GM13977 (cell line): ENCODE measurements at regions not wholly inside any gene's neighbourhood (a gene's known extent, or its start where the extent isn't known, plus 50 kb on each side); places are given as distances from the start of the nearest gene placed in this dataset.

Experiments used
- DNase-seq: peaks from one replicate; pipeline ENCODE4 v3.0.0; 2012; ENCODE audit warnings: low spot score
- in situ Hi-C: fragments of 300-500 bp; cut with MboI; formaldehyde crosslinking; loops from one replicate; pipeline ENCODE4 v1.12.0; 2022; ENCODE audit warnings: low sequenced_read_pairs, low pct_unique_long_range_greater_than_20kb, mixed read lengths, inconsistent platforms; ENCODE audit not compliant: unreplicated experiment
- TF ChIP-seq, protein P1 (sequence below): IDR thresholded peaks from 2 replicates; pipeline ENCODE4 v1.5.1; 2012; ENCODE audit warnings: mild to moderate bottlenecking, control low read depth; ENCODE audit not compliant: insufficient read depth; ENCODE audit errors: extremely low read depth, missing control alignments

DNA sequence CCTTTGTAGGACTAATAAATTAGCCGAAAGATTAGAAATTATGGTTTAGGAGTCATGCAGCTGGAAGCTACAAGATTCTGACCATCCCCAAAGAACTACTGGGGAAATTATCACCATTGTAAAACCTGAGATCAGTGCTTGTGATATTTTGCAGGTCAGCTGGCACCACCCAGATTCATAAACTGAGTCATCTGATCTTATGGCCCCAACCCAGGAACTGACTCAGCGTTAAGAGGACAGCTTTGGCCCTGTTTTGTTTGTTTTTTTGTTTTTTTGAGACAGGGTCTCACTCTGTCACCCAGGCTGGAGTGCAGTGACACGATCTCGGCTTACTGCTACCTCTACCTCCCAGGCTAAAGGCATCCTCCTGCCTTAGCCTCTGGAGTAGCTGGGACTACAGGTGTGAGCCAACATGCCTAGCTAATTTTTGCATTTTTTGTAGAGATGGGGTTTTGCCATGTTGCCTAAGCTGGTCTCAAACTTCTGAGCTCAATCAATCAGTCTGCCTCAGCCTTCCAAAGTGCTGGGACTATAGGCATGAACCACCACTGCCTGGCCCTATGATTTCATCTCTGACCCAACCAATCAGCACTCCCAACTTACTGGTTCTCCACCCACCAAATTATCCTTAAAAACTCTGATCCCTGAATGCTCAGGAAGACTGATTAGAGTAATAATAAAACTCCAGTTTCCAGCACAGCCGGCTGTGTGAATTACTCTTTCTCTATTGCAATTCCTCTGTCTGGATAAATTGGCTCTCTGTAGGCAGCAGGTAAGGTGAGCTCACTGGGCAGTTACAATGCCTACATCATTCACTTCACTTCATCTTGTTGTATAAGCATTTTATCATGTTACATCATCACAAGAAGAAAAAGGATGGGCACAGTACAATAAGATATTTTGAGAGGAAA lies 79.4 kb upstream of the KSR1 start:
- DNase-seq = no peak
- in situ Hi-C loops = loop anchor here (10.0 kb wide), 1 partner anchor 78 kb away; the partner anchor contains the start of gene KSR1
- TF ChIP-seq, protein P1, sequence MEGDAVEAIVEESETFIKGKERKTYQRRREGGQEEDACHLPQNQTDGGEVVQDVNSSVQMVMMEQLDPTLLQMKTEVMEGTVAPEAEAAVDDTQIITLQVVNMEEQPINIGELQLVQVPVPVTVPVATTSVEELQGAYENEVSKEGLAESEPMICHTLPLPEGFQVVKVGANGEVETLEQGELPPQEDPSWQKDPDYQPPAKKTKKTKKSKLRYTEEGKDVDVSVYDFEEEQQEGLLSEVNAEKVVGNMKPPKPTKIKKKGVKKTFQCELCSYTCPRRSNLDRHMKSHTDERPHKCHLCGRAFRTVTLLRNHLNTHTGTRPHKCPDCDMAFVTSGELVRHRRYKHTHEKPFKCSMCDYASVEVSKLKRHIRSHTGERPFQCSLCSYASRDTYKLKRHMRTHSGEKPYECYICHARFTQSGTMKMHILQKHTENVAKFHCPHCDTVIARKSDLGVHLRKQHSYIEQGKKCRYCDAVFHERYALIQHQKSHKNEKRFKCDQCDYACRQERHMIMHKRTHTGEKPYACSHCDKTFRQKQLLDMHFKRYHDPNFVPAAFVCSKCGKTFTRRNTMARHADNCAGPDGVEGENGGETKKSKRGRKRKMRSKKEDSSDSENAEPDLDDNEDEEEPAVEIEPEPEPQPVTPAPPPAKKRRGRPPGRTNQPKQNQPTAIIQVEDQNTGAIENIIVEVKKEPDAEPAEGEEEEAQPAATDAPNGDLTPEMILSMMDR = no peak

DNA sequence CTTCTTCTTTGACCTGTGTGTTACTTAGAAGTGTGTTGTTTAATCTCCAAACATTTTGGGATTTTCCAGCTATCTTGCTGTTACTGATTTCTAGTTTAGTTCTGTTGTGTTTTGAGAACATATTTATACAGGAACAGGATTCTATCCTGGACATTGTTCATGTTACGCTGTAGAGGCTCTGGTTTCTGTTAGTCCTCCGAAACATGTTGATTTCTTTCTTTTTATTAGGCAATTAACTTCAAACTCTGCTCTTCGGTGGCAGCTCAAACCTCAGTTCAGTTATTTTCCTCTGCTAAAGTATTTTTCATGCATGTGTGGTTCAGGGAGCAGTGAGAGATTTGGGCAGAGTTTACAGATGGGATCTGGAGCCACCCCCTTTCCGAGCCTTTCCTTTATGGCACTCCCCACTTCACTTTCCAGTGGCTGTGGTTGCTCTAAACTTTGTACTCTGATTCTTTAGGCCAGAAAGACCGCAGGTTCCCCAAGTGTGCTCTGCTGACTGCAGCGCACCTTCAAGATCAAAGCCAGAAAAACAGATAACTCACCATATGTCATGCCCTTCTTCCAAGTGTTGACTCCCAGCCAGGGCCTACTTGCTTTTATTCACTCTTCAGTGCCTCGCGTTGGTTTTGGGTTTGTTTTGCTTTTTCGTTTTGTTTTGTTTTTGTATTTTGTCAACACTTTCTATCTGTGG lies 77.6 kb upstream of the KSR1 start:
- TF ChIP-seq, protein P1 = no peak
- in situ Hi-C loops = loop anchor here (10.0 kb wide), 1 partner anchor 76 kb away; the partner anchor contains the start of gene KSR1
- no peak for DNase-seq

DNA sequence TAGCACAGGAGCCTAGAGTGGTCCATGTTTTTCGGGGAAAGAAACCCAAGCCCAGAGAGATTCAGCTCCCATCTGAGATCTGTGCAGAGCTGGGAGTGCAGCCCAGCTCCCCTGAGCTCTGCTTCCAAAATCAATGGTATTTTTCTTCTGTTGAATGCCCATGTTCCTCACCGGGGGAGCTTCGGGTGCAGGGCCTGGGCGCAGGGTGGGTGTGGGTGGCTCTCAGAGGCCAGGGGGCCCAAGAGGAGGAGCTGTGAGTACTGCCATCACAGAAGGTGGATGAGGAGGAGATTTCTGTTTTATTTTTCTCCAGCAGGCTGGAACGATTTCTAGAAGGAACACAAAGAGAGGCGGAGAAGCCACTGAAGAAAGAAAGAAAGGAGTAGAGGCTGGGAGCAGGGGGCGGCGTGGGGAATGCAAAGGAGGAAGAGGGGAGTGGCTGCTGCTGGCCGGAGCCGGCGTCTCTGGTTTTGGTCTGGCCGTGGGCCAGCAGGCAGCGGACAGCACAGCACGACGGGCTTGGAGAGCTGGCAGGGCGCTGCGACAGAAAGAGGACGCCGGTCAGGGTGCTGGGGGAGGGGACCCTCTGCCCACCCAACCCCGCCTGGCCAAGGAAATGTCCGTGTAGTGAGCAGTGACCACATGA lies 76.2 kb upstream of the KSR1 start:
- in situ Hi-C loops = loop anchor here (10.0 kb wide), 1 partner anchor 75 kb away; the partner anchor contains the start of gene KSR1
- TF ChIP-seq, protein P1 = no peak
- DNase-seq = no peak

DNA sequence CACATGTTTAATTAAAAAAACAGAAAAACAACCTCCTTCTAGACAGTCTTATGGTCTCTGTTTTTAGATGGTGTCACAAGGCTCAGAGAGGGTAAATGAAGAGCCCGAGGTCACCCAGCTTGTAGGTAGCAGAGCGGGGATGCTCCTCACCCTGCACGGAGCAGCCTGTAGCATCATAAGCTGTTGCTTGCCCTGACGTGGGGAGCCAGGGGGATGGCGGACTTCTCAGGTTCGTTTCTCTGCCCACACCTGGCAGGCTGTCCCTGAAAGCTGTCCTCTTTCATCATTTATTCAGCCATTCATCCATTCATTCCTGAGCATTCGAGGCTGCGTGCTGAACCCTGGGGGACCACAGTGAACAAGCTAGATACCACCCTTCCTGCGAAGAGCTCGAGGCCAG lies 75.7 kb upstream of the KSR1 start:
- DNase-seq = no peak
- in situ Hi-C loops = no loop called here
- TF ChIP-seq, protein P1 = no peak

DNA sequence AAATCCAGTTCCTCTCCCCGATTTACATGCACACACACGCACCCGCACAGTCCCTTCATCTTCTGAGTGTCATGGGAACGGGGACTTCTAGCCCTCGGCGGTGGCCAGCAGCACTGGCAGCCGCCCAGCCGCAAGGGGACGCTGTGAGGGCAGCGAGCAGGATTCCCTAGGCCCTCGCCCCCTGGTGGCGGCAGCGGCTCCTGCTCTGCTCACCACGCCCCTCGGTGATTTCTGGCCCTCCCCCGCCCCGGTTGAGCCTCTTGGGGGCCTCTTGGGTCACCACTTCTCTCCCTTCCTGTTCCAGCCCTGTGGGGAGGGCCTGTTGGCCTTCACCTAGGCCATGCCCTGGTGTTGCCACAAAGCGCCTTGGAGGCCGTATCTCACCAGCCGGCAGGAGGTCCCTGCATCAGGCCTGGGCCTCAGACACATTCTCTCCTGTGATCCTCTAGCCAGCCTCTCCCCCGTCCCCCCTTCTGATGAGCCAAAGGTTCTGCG lies 75.2 kb upstream of the KSR1 start:
- peak; percentile 81 for DNase-seq
- in situ Hi-C loops = no loop called here
- TF ChIP-seq, protein P1 = peak; percentile 100

DNA sequence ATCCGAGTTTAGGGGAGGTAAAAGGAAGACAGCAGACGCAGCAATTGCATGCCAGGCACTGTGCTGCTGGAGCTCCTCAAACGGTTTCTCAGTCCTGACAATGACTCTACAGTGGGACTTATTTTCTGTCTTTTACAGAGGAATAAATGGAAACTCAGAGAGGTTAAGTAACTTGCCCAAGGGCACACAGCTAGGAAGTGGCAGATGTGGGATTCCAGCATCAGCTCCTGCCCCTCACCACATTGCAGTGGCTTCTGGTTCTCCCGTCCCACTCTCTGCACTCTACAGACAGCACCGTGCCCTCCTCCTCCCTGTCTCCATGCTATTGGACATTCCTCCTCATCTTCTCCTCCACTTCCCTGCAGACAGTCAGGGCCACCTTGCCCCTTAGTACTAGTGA lies 74.2 kb upstream of the KSR1 start:
- TF ChIP-seq, protein P1 = no peak
- DNase-seq = no peak
- in situ Hi-C loops = no loop called here
